GM19351 (cell line): ENCODE measurements at regions not wholly inside any gene's neighbourhood (a gene's known extent, or its start where the extent isn't known, plus 50 kb on each side); places are given as distances from the start of the nearest gene placed in this dataset.
"Not testable (repeated sequence)": the region's sequence is repeated elsewhere in the genome, so short reads cannot be mapped to it uniquely, and the experiment has no call there.

ENCODE experiments used
- ATAC-seq: cut with Tn5 transposase; IDR thresholded peaks from one replicate; pipeline ENCODE4 v1.9.1; 2021; ENCODE audit warnings: mild to moderate bottlenecking, moderate library complexity; ENCODE audit not compliant: unreplicated experiment

- no peak for ATAC-seq
These were observed 421.6 kb upstream of the EYS start for GRCh38 chr6:66128656-66129055.

DNA sequence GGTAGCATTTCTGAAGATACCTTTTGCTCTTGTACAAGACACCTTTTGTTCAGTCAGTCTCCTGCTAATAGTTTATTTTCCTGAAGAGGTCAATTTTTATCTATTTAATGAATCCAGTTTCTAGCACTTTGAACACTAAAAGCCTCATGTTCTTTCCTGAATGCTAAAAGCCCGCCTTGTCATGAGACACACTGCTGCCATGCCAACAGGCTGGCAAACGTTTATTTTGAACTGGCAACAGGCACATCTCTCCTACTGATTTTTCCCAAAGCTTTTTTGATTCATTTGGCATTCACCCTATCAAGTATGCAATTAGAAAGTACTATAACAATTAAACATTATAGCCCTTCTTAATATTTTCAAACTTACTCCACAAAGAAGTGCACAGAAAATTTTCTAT lies 421.2 kb upstream of the EYS start:
- no peak for ATAC-seq

DNA sequence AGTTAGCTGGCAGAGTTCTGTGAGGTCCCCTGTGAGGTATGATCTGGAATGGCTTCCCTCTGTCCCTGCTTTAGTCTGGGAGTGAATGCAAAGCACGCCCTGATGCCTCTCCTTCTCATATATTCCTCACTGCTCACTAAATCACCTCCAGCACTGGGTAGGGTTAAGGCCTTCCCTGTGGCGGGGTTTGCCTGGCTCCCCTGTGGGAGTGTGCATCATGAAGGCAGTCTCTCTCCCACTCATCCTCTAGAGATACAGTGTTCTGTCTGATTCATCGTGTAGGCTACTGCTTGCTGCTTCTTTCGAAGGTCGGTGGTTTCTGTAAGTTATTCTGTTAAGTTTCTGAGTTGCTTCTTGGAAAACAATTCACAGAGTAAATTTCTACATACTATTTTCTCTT lies 420.0 kb upstream of the EYS start:
- no peak for ATAC-seq

- no peak for ATAC-seq
These were observed 419.3 kb upstream of the EYS start for GRCh38 chr6:66126358-66126757.

- ATAC-seq: no peak
These were observed 396.9 kb upstream of the EYS start for GRCh38 chr6:66103954-66104353.

- ATAC-seq: no peak
These were observed 396.3 kb upstream of the EYS start for GRCh38 chr6:66103354-66103753.

- no peak for ATAC-seq
These were observed 389.7 kb upstream of the EYS start for GRCh38 chr6:66096679-66097078.

GRCh38 chr6:66094615-66095014 lies 387.6 kb upstream of the EYS start:
- no peak for ATAC-seq

DNA sequence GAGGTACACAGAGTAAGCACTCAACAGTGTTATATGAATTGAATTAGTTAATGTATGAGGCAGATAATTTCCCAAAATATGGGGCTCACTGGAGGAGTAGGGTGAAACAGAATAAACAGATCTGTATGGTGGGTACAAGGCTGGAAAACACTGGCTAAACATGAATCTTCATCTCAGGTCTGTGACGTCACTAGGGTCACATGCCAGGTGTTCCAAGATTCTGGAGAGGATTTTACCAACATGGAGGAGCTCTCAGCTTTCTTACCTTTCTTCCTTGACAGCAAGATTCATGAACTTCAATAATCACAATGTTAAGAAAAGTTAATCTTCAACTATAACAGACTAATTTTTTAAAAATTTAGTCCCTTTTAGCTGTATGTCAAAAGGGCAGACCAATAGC lies 385.3 kb upstream of the EYS start:
- not testable (repeated sequence) for ATAC-seq

DNA sequence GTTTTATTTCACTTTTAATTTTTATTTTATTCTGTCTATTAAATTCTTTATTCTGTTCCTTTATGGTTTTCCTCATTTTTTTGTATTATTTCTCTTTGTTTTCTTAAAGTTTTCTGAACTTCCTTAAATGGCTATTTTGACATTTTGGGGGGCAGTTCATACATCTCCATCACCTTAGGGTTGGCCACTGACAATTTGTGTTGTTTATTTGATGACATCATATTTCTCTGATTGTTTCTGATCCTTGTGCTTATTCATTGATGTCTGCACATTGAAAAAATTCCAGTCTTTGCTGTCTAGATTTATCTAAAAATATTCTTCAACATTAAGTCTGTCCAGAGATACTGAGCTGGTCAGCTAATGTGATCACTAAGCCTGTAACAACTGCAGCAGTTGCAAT lies 379.5 kb upstream of the EYS start:
- no peak for ATAC-seq

DNA sequence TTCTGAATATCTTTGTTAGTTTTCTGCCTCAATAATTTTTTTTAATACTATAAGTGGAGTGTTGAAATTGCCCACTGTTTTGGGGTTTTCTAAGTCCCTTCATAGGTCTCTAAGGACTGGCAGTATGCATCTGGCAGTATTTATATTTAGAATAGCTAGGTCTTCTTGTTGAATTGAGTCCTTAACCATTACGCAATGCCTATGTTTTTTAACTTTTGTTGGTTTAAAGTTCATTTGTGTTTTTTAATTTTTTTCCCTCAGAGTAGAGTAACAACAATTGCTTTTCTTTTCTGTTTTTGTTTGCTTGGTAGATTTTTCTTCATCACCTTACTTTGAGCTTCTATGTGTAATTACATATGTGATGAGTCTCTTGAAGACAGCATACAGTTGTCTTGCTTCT lies 375.9 kb upstream of the EYS start:
- no peak for ATAC-seq

GRCh38 chr6:66068907-66069306 lies 361.9 kb upstream of the EYS start:
- ATAC-seq: no peak

- no peak for ATAC-seq
These were observed 361.0 kb upstream of the EYS start for GRCh38 chr6:66068033-66068432.

- ATAC-seq: no peak
These were observed 358.3 kb upstream of the EYS start for GRCh38 chr6:66065313-66065712.

DNA sequence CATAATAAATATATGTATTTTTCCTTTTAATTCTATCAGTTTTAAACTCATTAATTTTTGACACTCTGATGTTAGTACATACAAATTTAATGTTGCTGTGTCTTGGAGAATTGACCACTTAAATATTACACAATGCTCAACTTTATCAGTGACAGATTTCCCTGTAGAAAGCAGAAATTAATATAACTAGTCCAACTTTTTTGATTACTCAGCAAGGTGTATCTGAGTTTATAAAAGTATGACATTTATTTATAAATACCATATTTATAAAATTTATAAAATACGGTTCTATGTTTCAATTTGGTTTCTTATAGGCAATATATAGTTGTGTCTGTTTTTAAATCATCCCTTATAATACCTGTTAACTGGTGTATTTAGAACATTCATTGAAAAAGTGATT lies 350.0 kb upstream of the EYS start:
- no peak for ATAC-seq

DNA sequence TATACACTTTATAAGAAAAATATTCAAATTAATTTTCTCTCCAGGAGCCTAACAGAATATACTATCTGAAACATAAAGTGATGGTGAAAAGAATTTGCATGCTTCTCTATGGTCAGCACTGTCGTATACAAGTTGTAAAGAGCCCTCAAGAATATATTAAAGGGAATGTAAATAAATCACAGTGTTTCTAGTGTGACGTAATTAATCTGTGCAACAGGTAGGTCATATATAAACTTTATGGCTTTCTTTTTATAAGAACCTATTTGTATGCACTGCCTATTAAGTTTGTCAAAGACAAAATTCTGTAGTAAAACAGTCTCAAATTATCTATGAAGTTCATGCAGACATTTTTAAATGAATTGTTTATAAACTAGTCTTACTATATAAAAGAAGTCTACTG lies 347.9 kb upstream of the EYS start:
- ATAC-seq: no peak

DNA sequence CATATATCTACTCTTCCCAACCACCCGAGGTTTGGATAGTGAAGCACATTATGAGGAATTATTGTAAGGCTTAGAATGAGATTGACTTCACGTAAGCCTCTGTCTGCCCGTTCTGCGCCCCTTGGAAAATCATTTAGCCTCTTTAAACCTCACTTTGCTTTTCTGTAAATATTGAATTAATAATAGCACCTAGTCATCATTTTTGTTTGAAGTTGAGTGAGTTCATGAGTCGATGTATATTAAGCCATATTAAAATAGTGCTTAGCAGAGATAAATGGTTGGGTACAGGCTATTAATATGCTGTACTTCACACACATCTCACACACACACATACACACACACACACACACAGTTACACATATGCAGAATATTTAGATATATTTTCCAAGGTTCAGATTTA lies 344.8 kb upstream of the EYS start:
- ATAC-seq: no peak

DNA sequence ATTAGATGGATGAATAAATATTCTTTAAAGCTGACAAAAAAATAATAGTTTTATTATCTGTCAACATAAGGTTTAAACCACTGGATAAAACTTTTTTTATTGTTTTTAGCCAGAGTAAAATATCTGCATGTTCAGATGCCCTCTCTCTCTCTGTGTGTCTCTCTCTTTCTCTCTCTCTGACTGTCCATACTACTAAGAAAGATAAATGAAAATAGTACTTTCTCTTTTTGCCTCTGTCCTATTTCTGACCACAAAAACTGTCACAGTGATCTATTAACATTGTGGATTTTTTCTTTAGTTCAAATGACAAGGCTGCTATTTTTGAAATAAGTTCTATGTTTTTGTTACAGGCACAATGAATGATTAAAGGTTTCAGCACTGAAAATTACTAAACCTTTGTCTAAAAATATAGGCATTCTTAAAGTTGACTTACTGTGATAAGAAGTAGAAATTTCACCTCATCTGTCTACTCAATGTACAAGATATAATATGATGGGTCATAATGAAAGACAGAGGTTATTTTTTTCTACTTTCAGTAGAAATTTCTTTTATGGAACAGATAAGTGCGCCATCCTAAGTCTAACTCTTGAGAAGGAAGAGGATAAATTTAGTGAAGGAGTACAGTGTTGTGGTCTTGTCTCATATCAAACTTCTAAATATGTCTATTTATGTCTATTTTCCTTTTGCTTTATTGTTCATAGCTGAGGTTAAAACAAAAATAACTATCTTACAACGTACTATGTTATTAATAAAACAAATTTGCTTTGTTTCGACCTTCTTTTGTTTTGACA lies 341.9 kb upstream of the EYS start:
- ATAC-seq: no peak

DNA sequence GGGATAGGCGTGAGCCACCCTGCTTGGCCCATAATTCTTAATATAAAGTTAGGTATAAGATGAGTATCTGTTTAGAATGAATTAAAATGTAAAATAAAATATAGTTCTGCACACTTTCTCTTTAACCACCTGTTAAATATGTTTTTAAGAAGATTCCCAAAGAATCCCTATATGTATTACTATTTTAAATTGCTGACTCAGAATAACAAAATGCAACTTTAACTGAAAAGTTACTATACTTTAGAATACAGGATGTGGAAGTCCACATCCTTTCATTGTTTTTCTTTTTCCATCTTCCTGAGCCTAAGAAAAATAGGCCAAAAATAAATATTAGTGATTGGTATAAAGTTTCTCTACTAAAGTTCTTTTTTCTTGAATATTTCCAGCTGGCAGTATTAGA lies 325.6 kb upstream of the EYS start:
- ATAC-seq: no peak

DNA sequence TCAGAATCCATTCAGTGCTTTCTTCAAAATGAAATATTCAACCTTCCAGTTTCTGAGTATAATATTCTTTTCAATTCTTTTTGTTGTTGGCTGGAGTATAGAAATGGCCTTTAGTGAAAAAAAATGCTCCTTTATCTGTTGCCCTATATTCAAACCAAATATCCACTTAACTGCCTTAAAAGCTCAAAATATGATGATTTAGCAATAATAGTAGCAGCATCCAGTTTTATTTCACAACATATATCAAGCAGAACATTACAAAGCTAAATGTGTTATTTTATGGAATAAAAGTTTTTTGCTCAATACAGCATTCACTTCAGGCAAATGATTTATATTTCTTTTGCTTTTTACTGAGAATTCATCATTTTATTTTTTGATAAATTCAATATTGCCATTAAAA lies 322.4 kb upstream of the EYS start:
- ATAC-seq: no peak

GRCh38 chr6:65999288-65999791 lies 292.3 kb upstream of the EYS start:
- no peak for ATAC-seq

- ATAC-seq: no peak
These were observed 291.5 kb upstream of the EYS start for GRCh38 chr6:65998544-65998943.

DNA sequence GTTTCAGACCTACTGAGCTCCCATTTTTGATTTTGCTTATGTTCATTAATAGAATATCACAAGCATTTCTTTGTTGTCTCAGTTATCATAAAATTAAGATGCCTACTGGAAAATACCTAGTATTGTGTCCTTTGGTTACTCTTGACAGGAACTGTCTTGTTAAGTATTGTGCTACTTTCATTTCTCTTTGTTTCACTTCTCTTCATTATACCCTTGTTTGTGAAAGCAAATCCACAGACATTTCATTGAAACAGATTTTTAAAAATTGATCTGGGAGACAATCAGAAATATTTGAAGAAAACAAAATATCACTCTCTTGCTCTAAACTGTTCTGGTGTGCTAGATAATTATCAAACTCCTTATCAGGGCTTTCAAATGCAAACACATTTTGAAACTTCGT lies 290.5 kb upstream of the EYS start:
- ATAC-seq: no peak
